NCI-H2171 treated with DMSO at 0.1 percent for 48 hours (cell line): ENCODE measurements at regions not wholly inside any gene's neighbourhood (a gene's known extent, or its start where the extent isn't known, plus 50 kb on each side); places are given as distances from the start of the nearest gene placed in this dataset.

Experiments
- DNase-seq: peaks from one replicate; lab custom pipeline; 2025; lab: John Stamatoyannopoulos, UW

DNA sequence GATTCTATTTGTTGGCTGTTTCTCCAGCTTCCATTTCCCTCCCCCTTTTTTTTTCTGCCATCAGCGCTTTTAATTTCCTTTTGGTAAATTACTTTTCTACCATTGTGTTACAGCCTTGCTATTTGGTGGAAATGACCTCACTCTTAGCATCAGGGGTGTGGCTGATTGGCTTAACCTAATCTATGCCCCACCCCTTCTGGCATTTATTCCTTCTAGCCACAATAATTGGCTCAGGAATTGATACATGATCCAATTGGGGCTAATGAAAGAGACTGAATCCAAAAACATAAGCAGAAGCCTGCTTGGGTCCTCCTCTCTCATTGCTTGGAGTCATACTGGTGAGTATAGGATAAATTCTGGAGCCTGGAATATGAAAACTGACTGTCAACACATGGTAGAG, 402.4 kb upstream of the LRRC4C start:
- no peak for DNase-seq

DNA sequence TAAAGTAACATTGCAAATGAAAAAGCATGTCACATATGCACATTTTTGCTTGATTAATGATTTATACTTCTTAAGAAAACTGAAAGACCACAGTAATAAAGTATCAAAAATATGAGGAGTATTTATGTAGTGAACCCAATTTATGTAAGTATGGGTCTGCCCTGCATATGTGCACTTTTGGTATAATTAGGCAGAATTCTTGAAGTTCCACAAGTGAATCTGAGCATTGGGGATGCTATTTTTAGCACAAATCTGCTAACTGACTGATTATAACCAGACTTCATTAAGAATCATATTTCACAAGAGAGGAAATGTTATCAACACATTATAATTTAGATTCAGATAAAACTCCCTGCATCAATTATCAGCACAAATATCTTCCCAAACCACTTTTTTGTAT, 407.1 kb upstream of the LRRC4C start:
- DNase-seq, result no peak

DNA sequence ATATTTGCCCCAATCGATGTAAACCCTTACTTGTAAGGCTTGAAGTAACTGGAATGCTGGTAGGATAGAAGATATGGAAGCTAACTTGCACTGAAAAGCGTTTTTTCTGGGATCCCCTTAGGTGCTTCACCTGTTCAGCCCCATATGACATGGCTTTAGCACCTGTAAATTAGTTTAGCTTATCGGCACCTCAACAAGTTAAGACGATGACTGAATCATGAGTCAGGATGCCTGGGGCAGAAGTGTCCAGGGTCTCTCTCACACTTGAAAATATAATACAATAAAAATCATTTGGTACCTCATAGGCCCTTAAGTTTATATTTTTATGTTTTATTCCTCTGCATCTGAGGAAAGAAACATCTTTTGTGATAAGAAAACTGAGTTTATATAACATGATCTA, 409.2 kb upstream of the LRRC4C start:
- DNase-seq, result no peak

DNA sequence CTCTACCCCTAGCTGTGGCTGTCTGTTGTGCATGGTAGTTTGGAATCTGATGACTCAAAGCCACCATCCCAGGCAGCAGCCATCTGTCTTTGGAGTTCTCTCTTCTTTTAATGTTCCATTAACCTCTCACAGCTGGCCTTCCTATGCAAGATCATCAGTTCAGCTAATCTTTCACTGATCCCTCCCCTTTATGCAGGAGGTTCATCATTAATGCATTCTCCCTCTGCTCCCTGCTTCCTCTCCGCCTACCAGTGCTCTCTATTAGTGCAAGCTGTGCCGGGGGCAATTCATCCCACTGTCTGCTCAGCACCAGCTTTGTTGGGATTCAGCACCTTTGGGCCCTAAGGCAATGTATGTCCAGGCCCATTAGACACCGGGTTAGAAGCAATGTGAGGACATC, 413.0 kb upstream of the LRRC4C start:
- no peak for DNase-seq

DNA sequence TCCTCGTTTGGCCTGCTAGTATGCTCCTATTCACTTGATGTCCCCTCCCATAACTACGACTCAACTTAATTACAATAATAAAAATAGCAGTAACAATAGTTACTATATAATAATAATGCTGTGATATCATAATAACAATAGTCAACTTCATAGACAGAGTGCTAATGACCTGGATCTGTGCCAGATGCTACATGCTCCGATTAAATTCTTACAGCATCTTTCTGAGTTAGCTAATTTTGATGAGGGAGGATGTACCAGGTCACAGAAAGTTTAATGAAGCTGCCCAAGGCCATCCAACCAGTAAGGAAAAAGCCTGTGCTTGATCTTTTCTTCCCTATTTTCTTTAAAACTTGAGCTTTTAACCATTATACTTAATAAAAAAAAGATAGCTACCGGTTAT, 413.4 kb upstream of the LRRC4C start:
- DNase-seq, result no peak

DNA sequence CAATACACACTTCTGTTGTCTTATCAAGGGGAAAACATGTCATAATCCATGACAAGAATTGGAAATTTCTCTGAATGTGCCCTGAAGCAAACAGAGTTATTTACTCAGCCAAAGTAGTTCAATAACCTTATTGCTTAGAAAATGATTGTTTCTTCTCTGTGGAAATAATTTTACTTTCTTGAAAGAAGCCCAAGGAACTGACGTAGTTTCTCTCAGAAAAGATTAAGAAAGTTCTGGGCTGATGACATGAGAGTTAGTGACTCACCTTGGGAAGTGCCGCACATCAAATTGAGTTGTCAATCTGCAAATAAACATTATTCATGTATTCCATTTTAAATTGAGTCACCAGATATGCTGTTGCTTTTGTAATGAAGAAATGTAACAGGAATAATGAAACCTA, 418.6 kb upstream of the LRRC4C start:
- no peak for DNase-seq

DNA sequence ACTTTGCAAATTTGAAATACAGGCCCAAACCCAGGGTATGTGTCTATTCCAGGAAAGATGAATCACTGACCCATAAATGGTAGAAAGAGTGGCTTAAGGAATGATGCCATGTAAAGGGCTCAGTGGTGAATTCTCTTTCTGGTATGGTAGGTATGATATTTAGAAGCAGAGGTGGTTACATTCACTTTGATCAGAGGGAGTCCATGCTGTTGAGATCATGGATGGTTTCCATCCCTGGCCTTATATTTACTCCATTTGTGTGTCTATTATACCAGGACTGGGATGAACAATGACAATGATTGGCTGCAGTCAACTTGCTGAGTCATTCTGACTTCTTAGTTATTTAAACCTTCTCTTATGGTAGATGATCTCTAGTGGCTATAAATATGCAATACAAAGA, 419.8 kb upstream of the LRRC4C start:
- DNase-seq, result no peak

DNA sequence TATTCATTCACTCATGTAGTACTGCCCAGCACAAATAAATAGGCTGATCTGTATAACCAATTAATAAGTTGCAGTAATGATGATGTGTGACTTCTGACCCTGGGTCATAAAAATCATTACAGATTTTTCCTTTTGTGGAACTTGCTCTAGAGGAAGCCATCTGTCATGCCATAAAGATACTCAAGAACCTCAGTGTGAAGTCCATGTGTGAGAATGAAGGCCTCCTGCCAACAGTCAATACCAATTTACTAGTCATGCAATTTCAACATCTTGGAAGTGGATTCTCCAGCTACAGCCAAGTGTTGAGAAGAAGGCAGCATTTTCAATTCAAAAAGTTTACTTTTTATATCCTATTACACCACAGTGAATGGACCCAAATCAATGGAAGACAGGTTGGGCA, 435.6 kb upstream of the LRRC4C start:
- DNase-seq, result no peak

DNA sequence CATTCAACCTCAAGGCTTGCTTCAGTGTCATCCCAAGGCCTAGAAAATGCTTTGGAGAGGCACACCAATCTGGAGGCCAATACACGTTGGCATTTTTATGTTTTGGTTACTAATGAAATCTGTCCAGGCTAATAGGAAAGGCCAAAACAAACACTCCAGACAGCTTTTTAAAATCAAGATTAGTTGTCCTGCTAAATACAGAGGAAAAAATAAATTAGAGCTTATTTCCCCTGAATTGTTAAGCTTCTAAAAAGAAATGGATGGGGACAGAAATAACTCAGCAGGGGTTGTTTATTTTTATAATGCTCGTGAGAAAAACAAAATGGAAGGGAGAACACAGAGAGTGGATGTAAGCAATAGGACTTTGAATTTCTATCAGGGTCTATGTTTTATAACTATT, 438.5 kb upstream of the LRRC4C start:
- no peak for DNase-seq

DNA sequence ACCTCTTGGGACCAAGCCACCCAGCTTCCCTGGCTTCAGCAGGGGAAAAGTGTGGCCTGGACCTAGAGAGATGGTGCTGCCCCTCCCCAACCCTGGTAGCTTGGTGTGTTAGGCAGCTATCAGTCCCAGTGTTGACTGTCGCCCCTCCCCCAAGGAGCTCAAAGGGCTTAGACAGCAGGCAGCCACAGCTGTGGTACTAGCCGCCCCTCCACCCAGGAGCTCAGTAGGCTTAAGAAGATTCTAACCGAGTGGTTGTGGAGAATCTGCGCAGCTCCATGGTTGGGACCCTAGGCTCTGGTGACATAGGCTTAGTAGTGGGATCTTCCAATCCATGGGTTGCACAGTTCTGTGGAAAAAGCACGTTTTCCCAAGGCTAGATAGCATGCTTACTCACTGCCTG, 458.4 kb upstream of the LRRC4C start:
- no peak for DNase-seq

DNA sequence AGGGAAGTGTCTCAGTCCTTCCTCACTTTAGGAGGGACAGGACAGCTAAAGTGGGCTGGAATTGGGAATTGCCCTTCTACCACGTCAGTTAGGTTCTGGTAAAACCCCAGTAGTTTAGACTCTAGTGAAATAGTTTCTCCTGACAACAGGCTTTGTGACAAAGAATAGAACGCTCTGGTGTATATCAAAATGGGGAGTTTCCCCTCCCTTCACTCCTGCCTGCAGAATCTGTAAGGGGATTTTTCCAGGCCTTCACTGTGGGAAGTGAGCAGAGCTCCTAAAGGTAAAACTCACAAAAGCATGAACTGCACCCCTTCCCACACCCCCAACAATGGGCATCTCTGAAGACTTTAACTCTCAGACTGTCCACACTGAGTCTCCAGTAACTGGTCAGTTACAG, 460.9 kb upstream of the LRRC4C start:
- no peak for DNase-seq

DNA sequence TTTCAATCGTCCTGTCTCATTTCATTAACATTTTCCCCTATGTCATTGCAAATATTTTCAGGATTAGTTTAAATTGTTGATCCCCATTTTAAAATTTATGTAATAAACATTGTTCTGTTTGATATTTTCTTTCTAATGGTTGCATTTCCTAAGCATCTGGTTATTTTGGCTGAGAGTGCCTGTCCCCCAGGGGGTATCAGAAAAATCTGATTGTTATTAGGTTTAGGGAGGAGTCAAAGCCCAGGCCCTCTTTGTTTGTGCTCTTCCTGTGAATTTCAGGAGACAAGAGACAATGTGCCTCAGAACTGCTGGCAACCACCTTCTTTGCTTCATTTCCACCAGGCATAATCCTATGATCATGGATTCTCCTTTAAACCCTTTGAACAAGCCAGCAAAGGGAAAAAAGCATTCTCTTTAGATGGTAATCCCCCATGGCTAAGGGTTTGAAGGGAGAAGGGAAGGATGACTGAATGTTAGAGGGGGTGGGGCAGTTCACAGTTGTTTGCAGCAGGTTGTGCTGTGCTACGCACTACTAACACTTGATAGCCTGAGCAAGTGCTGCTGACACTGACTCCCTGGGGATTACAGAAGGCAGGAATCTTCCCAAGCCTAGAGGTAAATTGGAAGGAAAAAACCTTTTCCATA, 462.4 kb upstream of the LRRC4C start:
- no peak for DNase-seq

DNA sequence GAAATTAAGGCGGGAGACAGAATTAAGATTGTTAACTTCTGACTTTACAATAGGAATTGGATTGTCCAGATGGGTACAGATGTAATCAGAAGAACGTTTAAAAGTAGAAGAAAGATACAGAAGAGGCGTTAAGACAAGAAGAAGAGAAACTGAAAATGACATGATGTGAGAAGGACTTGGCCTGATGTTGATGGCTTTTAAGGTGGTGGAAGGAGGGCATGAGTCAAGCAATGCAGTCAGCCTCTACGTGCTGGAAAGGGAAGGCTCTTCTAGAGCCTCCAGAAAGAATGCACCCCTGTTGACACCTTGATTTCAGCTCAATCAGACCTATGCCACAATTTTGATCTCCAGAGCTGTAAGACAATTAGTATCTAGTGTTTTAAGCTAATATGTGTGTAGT, 466.9 kb upstream of the LRRC4C start:
- DNase-seq, result no peak

DNA sequence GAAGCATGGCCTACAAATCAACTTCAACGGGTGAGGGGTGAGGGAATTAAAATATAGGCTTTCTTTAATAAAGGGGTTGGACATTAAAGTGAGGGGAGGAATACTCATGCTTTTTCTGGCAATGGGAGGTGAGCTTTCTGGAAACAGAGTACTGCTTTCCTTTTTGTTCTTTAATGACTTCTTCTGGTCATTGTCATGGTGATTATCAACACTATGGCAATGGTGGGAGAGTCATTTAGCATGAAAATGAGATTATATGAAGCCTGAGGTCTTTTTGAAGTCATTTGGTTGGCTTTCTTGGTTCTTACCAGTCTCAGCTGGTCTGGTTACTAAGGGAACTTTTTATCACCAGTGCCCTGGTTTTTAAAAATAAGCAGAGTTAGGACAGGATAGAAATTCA, 475.8 kb upstream of the LRRC4C start:
- no peak for DNase-seq

DNA sequence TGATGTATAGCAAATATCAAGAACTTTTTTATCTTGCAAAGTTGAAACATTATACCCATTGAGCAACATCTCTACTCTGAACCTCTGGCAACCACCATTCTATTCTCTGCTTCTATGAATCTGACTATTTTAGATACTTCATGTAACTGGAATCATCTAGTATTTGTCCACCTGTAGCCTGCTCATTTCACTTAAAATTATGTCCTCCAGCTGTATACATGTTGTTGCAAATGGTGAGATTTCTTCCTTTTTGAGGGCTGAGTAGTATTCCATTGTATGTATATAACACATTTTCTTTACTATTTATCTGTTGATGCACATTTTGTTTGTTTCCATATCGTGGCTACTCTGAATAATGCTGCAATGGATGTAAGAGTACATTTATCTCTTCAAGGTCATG, 476.3 kb upstream of the LRRC4C start:
- no peak for DNase-seq

DNA sequence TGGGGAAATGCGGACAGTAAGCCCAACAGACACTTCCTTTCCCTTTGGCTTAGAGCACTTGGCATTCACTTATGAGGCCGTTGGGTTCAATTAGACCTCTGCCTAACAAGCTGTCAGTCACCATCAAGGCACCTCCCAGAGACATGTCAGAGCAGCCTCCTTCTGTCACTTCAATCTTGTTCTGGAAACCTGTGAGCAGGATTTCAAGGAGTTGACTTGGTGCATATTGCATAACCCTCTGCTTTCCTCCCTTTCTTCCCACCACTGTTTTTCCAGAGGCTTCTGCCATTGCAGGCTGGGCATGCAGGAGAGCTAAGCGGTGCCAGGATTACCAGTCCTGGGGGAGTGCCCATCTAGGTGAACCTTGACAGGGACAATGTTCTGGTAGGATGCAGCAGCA, 484.2 kb upstream of the LRRC4C start:
- no peak for DNase-seq

DNA sequence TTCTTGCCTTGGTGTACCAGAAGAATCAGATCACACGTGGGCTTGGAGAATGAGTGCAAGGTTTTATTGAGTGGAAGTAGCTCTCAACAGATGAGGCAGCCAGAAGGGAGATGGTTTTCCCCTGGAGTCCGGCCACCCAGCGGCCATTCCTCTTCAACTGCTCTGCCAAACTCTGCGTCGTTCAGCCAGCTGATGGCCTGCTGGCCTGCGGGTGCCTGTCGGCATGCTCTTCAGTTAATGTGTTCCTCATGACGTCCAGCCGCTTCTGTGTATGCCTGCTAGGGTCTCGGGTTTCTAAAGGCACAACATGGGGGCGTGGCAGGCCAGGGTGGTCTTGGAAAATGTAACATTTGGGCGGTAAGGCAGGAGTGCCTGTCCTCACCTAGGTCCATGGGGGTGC, 487.9 kb upstream of the LRRC4C start:
- DNase-seq, result no peak

DNA sequence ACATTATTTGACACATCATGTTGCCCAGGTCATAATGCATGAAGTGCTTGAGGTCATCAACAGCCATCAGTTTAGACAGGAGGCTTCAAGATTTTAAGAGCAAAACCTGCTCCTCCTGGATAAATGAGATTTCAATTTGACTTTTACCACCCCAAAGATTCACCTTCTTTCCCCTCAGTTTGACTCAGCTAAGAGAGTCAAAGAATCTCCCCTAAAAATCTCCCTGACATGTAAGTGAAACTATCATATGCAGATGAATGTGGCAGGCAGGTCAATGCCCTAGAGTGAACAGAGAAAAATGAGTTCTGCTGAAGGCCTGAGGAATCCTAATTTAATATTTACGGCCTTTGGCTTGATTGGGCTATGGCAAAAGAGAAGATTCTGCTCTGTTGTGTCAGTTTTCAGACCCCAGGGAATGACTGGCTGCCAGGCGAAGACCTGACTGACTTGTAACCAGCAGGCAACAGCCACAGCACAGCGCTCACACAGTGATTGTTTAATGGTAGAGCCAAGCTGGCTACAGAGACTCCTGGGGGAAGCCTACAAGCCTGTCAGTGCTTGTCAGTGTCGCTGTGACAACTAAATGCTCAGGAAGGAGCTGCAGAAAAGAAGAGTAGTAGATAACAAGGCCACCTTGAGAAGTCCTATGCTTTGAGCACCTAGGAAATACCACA, 491.2 kb upstream of the LRRC4C start:
- DNase-seq, result peak; percentile 1

DNA sequence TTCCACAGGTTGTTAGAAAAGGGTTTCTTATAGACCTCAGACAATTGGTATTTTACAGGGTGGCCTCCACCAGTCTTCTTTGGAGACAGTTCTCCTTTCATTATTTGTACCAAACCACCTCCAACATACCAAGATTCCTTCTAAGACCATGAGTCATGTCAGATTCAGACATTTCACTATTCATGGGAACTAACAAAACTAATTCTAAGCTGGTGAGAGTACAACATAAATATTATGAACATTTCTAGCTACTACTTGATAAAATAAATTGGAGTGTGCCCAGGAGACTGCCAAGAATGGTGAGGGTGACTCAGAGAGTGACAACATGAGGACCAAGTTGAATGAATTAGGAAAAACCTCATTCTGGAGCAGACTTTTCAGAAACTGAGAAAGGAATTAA, 494.6 kb upstream of the LRRC4C start:
- DNase-seq, result no peak

DNA sequence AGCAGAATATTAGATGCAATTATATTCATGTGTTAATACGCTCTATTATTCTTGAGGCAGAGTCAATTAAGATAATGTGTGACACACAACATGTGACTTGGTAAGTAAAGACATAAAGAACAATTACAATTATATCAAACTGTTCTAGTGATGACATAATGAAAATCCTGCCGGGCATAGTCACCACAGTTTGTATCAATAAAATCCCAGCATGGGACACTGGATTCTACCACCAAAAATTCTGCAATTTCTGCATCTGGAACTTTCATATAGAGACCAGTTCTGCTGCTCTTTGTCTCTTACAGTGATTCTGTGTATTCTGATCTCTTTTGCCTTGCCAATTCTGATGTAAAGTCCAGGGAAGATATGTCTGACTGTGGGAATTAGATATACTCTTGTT, 495.6 kb upstream of the LRRC4C start:
- DNase-seq, result no peak

DNA sequence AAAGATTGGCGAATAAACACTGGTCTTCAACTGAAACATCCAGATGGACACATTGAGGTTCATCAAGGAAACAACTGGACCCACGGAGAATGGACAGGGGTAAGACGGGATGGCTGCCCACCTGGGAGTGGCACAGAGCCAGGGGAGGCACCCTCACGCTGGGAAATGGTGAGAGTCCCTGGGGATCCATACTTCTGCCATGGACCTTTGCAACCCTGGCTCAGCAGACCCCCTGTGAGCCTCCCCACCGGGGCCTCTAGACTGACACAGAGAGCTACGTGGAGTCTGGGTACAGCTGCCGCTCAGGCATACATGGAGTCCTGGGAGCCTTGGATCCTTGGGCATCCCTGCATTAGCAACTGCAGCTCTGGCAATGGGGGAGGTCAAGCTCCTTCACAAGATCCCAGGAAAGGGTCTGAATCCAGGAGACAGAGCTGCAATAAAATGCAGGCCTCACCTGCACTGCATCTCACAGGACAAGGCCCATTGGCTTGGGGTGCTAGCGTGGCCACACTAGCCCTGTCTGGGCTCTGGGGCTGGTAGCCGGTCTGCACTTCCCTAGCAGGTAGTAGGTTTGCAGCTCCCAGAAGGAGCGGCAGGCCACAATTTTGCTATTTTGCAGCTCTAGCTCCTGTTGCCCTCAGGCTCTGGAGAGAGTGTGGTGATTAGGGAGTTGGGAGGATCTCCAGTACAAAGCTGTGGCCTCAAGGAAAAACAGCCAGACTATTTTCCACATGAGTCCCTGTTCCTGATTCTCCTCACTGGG, 496.4 kb upstream of the LRRC4C start:
- no peak for DNase-seq

DNA sequence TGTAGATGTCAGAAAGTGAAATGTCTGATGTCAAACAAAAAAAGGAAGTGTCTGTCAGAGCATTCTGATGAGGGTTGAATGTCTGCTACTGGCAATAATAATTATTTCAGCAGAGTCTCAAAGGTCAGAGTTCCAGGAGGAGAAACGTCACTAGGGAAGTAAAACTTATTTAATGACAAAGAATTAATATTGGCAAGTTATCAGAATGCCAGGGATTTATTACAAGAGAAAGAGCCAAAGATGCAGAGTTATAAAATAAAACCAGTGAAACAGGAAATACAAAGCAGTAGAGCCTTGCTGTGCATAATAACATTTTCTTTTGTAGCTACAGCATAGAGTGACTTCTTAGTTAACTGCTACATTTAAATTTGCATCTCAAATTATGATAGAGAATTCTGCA, 504.0 kb upstream of the LRRC4C start:
- no peak for DNase-seq

DNA sequence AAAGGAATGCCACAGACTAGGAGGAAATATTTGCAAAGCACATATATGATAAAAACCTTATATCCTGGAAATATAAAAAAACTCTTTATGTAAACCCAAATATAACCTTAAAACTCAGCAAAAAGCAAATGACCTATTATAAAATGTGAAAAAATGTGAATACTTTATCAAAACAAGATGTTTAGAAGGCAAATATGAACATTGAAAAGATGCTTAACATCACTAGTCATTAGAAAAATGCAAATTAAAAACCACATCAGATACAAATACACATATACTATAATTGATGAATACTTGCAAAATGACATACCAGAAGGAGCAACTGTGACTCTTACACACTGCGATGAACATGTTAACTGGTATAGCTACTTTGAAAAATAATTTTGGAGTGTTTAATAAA, 511.2 kb upstream of the LRRC4C start:
- no peak for DNase-seq

DNA sequence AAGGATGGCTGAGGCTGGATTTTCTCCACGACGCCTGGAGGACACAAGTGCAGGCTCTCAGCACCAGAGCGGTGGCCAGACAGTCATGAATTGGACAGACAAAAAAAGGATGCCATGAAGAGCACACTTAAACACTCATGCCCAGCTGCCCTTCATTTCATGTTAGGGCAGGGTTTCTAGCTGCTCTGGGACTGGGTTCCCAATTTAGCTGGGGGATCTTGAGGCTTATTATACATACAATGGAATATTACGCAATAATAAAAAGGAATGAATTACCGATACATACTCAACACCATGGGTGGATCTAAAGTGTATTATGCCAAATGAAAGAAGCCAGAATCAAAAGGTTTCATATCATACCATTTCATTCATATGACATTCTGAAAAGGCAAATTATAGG, 512.1 kb upstream of the LRRC4C start:
- DNase-seq, result no peak
